Esophagus muscularis mucosa (tissue), 3 donors: ENCODE measurements at regions not wholly inside any gene's neighbourhood (a gene's known extent, or its start where the extent isn't known, plus 50 kb on each side); places are given as distances from the start of the nearest gene placed in this dataset.

ENCODE experiments used
- POLR2A ChIP-seq: fragments of 450-650 bp; IDR thresholded peaks from one replicate; pipeline ENCODE4 v1.6.1; 2017; ENCODE audit warnings: antibody characterized with exemption, moderate library complexity, mild to moderate bottlenecking, low read depth
- POLR2AphosphoS5 ChIP-seq, 2 donors: sonication (generic); formaldehyde crosslinking; IDR thresholded peaks; one replicate each; pipeline ENCODE4 v1.6.1; 2017; ENCODE audit warnings: antibody characterized with exemption in 2 of 2
- TF ChIP-seq, protein P1 (sequence below), 3 experiments: fragments of 200-600 bp in 2 of 3; fragments of 450-650 bp in 1 of 3; sonication (generic) in 2 of 3; IDR thresholded peaks; one replicate each; pipeline ENCODE4 v1.5.1; 2017 to 2019; ENCODE audit warnings: antibody characterized with exemption in 3 of 3, mild to moderate bottlenecking in 2 of 3, moderate library complexity in 1 of 3

DNA sequence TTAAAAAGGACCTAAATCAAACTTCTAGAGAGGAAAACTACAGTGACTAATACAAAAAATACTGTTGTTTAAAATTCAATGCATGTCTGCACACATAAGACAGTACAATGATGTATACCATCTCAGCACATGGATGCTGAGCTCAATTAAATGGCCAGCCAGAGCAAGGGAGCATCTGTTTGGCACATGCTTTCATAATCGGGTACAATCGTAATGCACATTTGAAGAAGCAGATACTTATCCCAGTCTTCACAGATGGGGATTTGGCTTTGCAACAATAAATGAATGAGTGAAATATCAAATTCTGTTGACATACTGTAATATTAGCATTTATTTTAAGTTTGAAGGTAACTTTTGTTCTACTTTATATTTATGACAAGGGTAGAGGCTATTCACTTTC lies 187.8 kb downstream of the CRPPA start:
- TF ChIP-seq, protein P1, sequence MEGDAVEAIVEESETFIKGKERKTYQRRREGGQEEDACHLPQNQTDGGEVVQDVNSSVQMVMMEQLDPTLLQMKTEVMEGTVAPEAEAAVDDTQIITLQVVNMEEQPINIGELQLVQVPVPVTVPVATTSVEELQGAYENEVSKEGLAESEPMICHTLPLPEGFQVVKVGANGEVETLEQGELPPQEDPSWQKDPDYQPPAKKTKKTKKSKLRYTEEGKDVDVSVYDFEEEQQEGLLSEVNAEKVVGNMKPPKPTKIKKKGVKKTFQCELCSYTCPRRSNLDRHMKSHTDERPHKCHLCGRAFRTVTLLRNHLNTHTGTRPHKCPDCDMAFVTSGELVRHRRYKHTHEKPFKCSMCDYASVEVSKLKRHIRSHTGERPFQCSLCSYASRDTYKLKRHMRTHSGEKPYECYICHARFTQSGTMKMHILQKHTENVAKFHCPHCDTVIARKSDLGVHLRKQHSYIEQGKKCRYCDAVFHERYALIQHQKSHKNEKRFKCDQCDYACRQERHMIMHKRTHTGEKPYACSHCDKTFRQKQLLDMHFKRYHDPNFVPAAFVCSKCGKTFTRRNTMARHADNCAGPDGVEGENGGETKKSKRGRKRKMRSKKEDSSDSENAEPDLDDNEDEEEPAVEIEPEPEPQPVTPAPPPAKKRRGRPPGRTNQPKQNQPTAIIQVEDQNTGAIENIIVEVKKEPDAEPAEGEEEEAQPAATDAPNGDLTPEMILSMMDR (IDR thresholded peaks at IDR 0.05): no peak
- no peak for TF ChIP-seq POLR2AphosphoS5 (IDR thresholded peaks at IDR 0.05)
- TF ChIP-seq POLR2A: no peak
